H9 (cell line): ENCODE measurements at regions not wholly inside any gene's neighbourhood (a gene's known extent, or its start where the extent isn't known, plus 50 kb on each side); places are given as distances from the start of the nearest gene placed in this dataset.

ENCODE experiments used
- DNase-seq: peaks from one replicate; pipeline ENCODE4 v3.0.0-alpha.2; 2017
- H2AFZ ChIP-seq: one replicate; pipeline ENCODE4 v1.6.1; 2013; ENCODE audit warnings: mild to moderate bottlenecking, low read length, control low read depth, moderate library complexity
- H2AK5ac ChIP-seq: 2 replicates; pipeline ENCODE4 v1.6.1; 2013; ENCODE audit warnings: low read length, control low read depth, mixed read lengths; ENCODE audit not compliant: insufficient read length
- H2BK120ac ChIP-seq: one replicate; pipeline ENCODE4 v1.6.1; 2013; ENCODE audit warnings: low read depth, mild to moderate bottlenecking, low read length, control low read depth, inconsistent platforms; ENCODE audit not compliant: poor library complexity, severe bottlenecking
- H2BK12ac ChIP-seq: 2 replicates; pipeline ENCODE4 v1.6.1; 2013; ENCODE audit warnings: low read length, control low read depth, mixed read lengths, low read depth; ENCODE audit not compliant: insufficient read length
- H2BK15ac ChIP-seq: 2 replicates; pipeline ENCODE4 v1.6.1; 2013; ENCODE audit warnings: low read depth, low read length, control low read depth
- H2BK20ac ChIP-seq: one replicate; pipeline ENCODE4 v1.6.1; 2013; ENCODE audit warnings: low read depth, mild to moderate bottlenecking, low read length, control low read depth, inconsistent platforms; ENCODE audit not compliant: poor library complexity, severe bottlenecking
- H2BK5ac ChIP-seq: 2 replicates; pipeline ENCODE4 v1.6.1; 2013; ENCODE audit warnings: low read length, control low read depth, mixed read lengths; ENCODE audit not compliant: insufficient read length
- H3K14ac ChIP-seq: 2 replicates; pipeline ENCODE4 v1.6.1; 2013; ENCODE audit warnings: low read length, control low read depth; ENCODE audit not compliant: insufficient read depth
- H3K18ac ChIP-seq: 2 replicates; pipeline ENCODE4 v1.6.1; 2013; ENCODE audit warnings: low read depth, mild to moderate bottlenecking, mixed read lengths, low read length, control low read depth; ENCODE audit not compliant: insufficient read length
- H3K23ac ChIP-seq: 2 replicates; pipeline ENCODE4 v1.6.1; 2013; ENCODE audit warnings: low read length, control low read depth, mixed read lengths, low read depth; ENCODE audit not compliant: insufficient read length
- H3K23me2 ChIP-seq: 2 replicates; pipeline ENCODE4 v1.6.1; 2013; ENCODE audit warnings: low read depth, mild to moderate bottlenecking, mixed read lengths, low read length, control low read depth; ENCODE audit not compliant: insufficient read length, poor library complexity, severe bottlenecking
- H3K27ac ChIP-seq: 2 replicates; pipeline ENCODE4 v1.5.1; 2013; ENCODE audit warnings: low read length, control low read depth, mixed read lengths, low read depth; ENCODE audit not compliant: insufficient read length
- H3K27me3 ChIP-seq: 2 replicates; pipeline ENCODE4 v1.6.1; 2013; ENCODE audit warnings: low read length, control low read depth, inconsistent platforms; ENCODE audit not compliant: insufficient read depth
- H3K4ac ChIP-seq: 2 replicates; pipeline ENCODE4 v1.6.1; 2013; ENCODE audit warnings: low read depth, mild to moderate bottlenecking, control low read depth, inconsistent platforms, low read length, moderate library complexity
- H3K4me1 ChIP-seq: 2 replicates; pipeline ENCODE4 v1.6.1; 2013; ENCODE audit warnings: low read length, control low read depth, inconsistent platforms; ENCODE audit not compliant: insufficient read depth
- H3K4me2 ChIP-seq: 2 replicates; pipeline ENCODE4 v1.6.1; 2013; ENCODE audit warnings: low read length, control low read depth, mixed read lengths; ENCODE audit not compliant: insufficient read length, insufficient read depth
- H3K56ac ChIP-seq: 2 replicates; pipeline ENCODE4 v1.6.1; 2013; ENCODE audit warnings: low read depth, mild to moderate bottlenecking, mixed read lengths, low read length, control low read depth; ENCODE audit not compliant: insufficient read length
- H3K79me1 ChIP-seq: 2 replicates; pipeline ENCODE4 v1.6.1; 2013; ENCODE audit warnings: low read depth, mild to moderate bottlenecking, moderate library complexity, low read length, control low read depth, inconsistent platforms; ENCODE audit not compliant: insufficient read depth, poor library complexity, severe bottlenecking
- H3K79me2 ChIP-seq: 2 replicates; pipeline ENCODE4 v1.6.1; 2013; ENCODE audit warnings: low read length, control low read depth, inconsistent platforms; ENCODE audit not compliant: insufficient read depth
- H3K9ac ChIP-seq: 2 replicates; pipeline ENCODE4 v1.6.1; 2013; ENCODE audit warnings: low read length, control low read depth, mixed read lengths; ENCODE audit not compliant: insufficient read length; ENCODE audit errors: extremely low read depth
- H3K9me3 ChIP-seq: one replicate; pipeline ENCODE4 v1.6.1; 2013; ENCODE audit warnings: low read depth, low read length, inconsistent platforms; ENCODE audit not compliant: control insufficient read depth
- H3T11ph ChIP-seq: one replicate; pipeline ENCODE4 v1.6.1; 2013; ENCODE audit warnings: mild to moderate bottlenecking, low read length, control low read depth, inconsistent platforms
- H4K20me1 ChIP-seq: one replicate; pipeline ENCODE4 v1.6.1; 2013; ENCODE audit not compliant: control insufficient read depth, insufficient read length, insufficient read depth
- H4K5ac ChIP-seq: 2 replicates; pipeline ENCODE4 v1.6.1; 2013; ENCODE audit warnings: low read depth, mild to moderate bottlenecking, mixed read lengths, low read length, control low read depth; ENCODE audit not compliant: insufficient read length
- H4K8ac ChIP-seq: replicated peaks from 2 replicates; pipeline ENCODE4 v1.6.1; 2013; ENCODE audit warnings: low read length, control low read depth, mixed read lengths, low read depth; ENCODE audit not compliant: insufficient read length
- H4K91ac ChIP-seq: 2 replicates; pipeline ENCODE4 v1.6.1; 2013; ENCODE audit warnings: low read depth, mild to moderate bottlenecking, moderate library complexity, mixed read lengths, low read length, control low read depth; ENCODE audit not compliant: insufficient read length
- H3K27ac Mint-ChIP-seq, 3 experiments: 2 replicates in 2 of 3; 3 replicates in 1 of 3; pipeline ENCODE4 v1.8.0; 2020 to 2021; ENCODE audit warnings: mixed read lengths in 3 of 3, mild to moderate bottlenecking in 1 of 3, moderate library complexity in 1 of 3
- H3K27me3 Mint-ChIP-seq: 2 replicates; pipeline ENCODE4 v1.8.0; 2021; ENCODE audit warnings: low read depth, mild to moderate bottlenecking, moderate library complexity, mixed read lengths
- H3K36me3 Mint-ChIP-seq, 3 experiments: 2 replicates in 2 of 3; 3 replicates in 1 of 3; pipeline ENCODE4 v1.8.0; 2020 to 2021; ENCODE audit warnings: low read depth in 3 of 3, mixed read lengths in 3 of 3; ENCODE audit not compliant: insufficient read depth in 1 of 3
- H3K4me1 Mint-ChIP-seq, 2 experiments: 2 replicates each; pipeline ENCODE4 v1.8.0; 2020; ENCODE audit warnings: mixed read lengths in 2 of 2
- H3K4me3 Mint-ChIP-seq, 2 experiments: 2 replicates in 1 of 2; 3 replicates in 1 of 2; pipeline ENCODE4 v1.8.0; 2020 to 2021; ENCODE audit warnings: mild to moderate bottlenecking in 2 of 2, mixed read lengths in 2 of 2, moderate library complexity in 1 of 2
- H3K9me3 Mint-ChIP-seq, 2 experiments: 2 replicates in 1 of 2; 3 replicates in 1 of 2; pipeline ENCODE4 v1.8.0; 2020; ENCODE audit warnings: mild to moderate bottlenecking in 2 of 2, mixed read lengths in 2 of 2, moderate library complexity in 1 of 2
- CTCF ChIP-seq: fragments of 200-600 bp; sonication (generic); conservative IDR thresholded peaks from 3 replicates; pipeline ENCODE4 v1.8.0; 2021; ENCODE audit warnings: antibody characterized with exemption, mild to moderate bottlenecking
- WGBS: extraction: QIAGEN DNeasy Blood & Tissue Kit; methylation state at CpG from one replicate; pipeline ENCODE4 v1.1.7; 2013; ENCODE audit warnings: missing lambda C conversion rate, low lambda C conversion rate, mixed read lengths; ENCODE audit not compliant: insufficient read length; ENCODE audit errors: extremely low coverage; 5-methylcytosine and 5-hydroxymethylcytosine counted together

GRCh38 chr2:126822115-126822514 is 76.6 kb upstream of the TEX51 start:
- H2AFZ ChIP-seq, result no peak overlapping the region
- no peak overlapping the region for H3K4ac ChIP-seq
- no peak overlapping the region for H3K18ac ChIP-seq
- no peak overlapping the region for H4K5ac ChIP-seq
- Mint-ChIP-seq H3K27ac (no peak overlapping the region), H3K27me3 (peaks cover 12% of the 10 kb centered on the region; the same call in 1 of the 2 replicates), H3K4me3 (no peak overlapping the region), H3K36me3 (peaks cover 0 to 3% (median 0%) of the 10 kb centered on the region in 3 experiments; a peak in 1 of 7 replicates), H3K4me1 (peaks cover 1 to 4% of the 10 kb centered on the region in 2 experiments), H3K9me3 (peaks cover 10 to 14% of the 10 kb centered on the region in 2 experiments)
- no peak overlapping the region for H3K56ac ChIP-seq
- no peak overlapping the region for H4K8ac ChIP-seq
- no peak overlapping the region for H2BK20ac ChIP-seq
- H4K91ac ChIP-seq, result no peak overlapping the region
- no peak for DNase-seq
- H2BK15ac ChIP-seq, result no peak overlapping the region
- H3K79me1 ChIP-seq, result no peaks in the 10 kb centered on the region
- H3T11ph ChIP-seq, result no peak overlapping the region
- H4K20me1 ChIP-seq, result no peaks in the 10 kb centered on the region
- TF ChIP-seq CTCF, result no peak
- no peak overlapping the region for H2BK5ac ChIP-seq
- WGBS, result no CpG with 5 or more reads among the region's 8 CpGs
- no peak overlapping the region for H3K14ac ChIP-seq
- H2BK120ac ChIP-seq, result no peak overlapping the region
- H2BK12ac ChIP-seq, result no peak overlapping the region
- H3K27me3 ChIP-seq, result no peaks in the 10 kb centered on the region
- H3K79me2 ChIP-seq, result no peaks in the 10 kb centered on the region
- no peak overlapping the region for H3K4me2 ChIP-seq
- no peaks in the 10 kb centered on the region for H3K23me2 ChIP-seq
- no peak overlapping the region for H3K27ac ChIP-seq
- H3K4me1 ChIP-seq, result no peaks in the 10 kb centered on the region; the same call in 1 of the 2 replicates
- H3K9ac ChIP-seq, result no peak overlapping the region
- H3K9me3 ChIP-seq, result no peaks in the 10 kb centered on the region
- no peak overlapping the region for H2AK5ac ChIP-seq
- H3K23ac ChIP-seq, result no peak overlapping the region
